ENCODE measurements at regions not wholly inside any gene's neighbourhood (a gene's known extent, or its start where the extent isn't known, plus 50 kb on each side); places are given as distances from the start of the nearest gene placed in this dataset.

DNA sequence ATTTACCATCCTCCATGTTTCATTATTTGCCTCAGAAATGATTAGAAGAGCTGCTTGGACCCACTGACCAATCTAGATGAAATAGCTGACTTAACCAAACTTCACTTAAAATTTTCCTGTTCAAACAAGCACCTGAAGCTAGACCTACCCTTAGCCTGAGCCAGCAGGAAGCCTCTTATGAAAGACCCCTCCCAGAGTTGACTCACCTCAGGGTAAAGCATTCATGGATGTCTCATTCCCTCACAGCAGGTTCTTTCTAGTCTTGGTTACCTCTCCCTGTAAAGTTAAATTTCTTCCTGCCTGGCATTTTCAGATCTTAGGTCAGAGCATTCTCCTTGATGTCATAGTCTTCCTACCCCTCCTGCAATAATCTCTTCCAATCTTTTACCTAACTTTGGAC lies 1209.8 kb downstream of the FLRT2 start:
- TF ChIP-seq, protein P1, sequence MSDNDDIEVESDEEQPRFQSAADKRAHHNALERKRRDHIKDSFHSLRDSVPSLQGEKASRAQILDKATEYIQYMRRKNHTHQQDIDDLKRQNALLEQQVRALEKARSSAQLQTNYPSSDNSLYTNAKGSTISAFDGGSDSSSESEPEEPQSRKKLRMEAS (IDR thresholded peaks at IDR 0.05; ENCODE audit: insufficient read depth, insufficient read length) = no peak
- TF ChIP-seq, protein P2, sequence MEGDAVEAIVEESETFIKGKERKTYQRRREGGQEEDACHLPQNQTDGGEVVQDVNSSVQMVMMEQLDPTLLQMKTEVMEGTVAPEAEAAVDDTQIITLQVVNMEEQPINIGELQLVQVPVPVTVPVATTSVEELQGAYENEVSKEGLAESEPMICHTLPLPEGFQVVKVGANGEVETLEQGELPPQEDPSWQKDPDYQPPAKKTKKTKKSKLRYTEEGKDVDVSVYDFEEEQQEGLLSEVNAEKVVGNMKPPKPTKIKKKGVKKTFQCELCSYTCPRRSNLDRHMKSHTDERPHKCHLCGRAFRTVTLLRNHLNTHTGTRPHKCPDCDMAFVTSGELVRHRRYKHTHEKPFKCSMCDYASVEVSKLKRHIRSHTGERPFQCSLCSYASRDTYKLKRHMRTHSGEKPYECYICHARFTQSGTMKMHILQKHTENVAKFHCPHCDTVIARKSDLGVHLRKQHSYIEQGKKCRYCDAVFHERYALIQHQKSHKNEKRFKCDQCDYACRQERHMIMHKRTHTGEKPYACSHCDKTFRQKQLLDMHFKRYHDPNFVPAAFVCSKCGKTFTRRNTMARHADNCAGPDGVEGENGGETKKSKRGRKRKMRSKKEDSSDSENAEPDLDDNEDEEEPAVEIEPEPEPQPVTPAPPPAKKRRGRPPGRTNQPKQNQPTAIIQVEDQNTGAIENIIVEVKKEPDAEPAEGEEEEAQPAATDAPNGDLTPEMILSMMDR (IDR thresholded peaks at IDR 0.05; ENCODE audit: extremely low read depth in 1 of 2, insufficient read depth in 1 of 2, low read depth in 1 of 2, low read length in 2 of 2) = no peak
- no peak for TF ChIP-seq MYC (IDR thresholded peaks at IDR 0.05; ENCODE audit: low read depth, low read length)
- no peak for TF ChIP-seq JUN (IDR thresholded peaks at IDR 0.05; ENCODE audit: borderline replicate concordance, insufficient read depth, insufficient read length, low read depth)
